Common myeloid progenitor, CD34-positive (primary cell): ENCODE measurements at regions not wholly inside any gene's neighbourhood (a gene's known extent, or its start where the extent isn't known, plus 50 kb on each side); places are given as distances from the start of the nearest gene placed in this dataset.

Source experiments
- CTCF ChIA-PET: fragments of 350-600 bp; sonication (Branson Sonifier 250); formaldehyde crosslinking; loops from one replicate; lab custom pipeline; 2021; ENCODE audit warnings: antibody characterized with exemption; lab: Charles Lee
- POLR2A ChIA-PET: fragments of 350-600 bp; sonication (Branson Sonifier 250); formaldehyde crosslinking; loops from one replicate; lab custom pipeline; 2021; ENCODE audit warnings: antibody characterized with exemption; lab: Charles Lee
- DNase-seq, 3 donors: peaks; one replicate each; pipeline versions ENCODE4 v3.0.0 to v3.0.0-alpha.2; 2013
- H3K27ac ChIP-seq, 2 experiments: 1 replicate in 1 of 2; 2 replicates in 1 of 2; pipeline ENCODE4 v1.7.0; 2013; ENCODE audit warnings: inconsistent platforms in 2 of 2, low read length in 2 of 2, mild to moderate bottlenecking in 2 of 2, low read depth in 1 of 2, moderate library complexity in 1 of 2; ENCODE audit not compliant: severe bottlenecking in 2 of 2, insufficient read depth in 1 of 2, poor library complexity in 1 of 2
- H3K27me3 ChIP-seq, 5 experiments: replicated peaks in 2 of 5; 1 replicate in 3 of 5; 2 replicates in 2 of 5; pipeline versions ENCODE4 v1.6.1 to v1.7.0; 2013; ENCODE audit warnings: low read length in 4 of 5, mild to moderate bottlenecking in 2 of 5, moderate library complexity in 2 of 5, inconsistent platforms in 1 of 5; ENCODE audit not compliant: insufficient read depth in 5 of 5, control insufficient read depth in 4 of 5
- H3K36me3 ChIP-seq, 4 experiments: 1 replicate in 2 of 4; 2 replicates in 2 of 4; pipeline versions ENCODE4 v1.6.1 to v1.7.0; 2013; ENCODE audit warnings: low read length in 3 of 4, control low read depth in 1 of 4, mild to moderate bottlenecking in 1 of 4; ENCODE audit not compliant: control insufficient read depth in 4 of 4, insufficient read depth in 4 of 4
- H3K4me1 ChIP-seq, 4 experiments: 1 replicate in 3 of 4; 2 replicates in 1 of 4; pipeline versions ENCODE4 v1.6.1 to v1.7.1; 2013; ENCODE audit warnings: low read length in 3 of 4, mild to moderate bottlenecking in 3 of 4, control low read depth in 1 of 4, inconsistent platforms in 1 of 4, moderate library complexity in 1 of 4; ENCODE audit not compliant: control insufficient read depth in 4 of 4, insufficient read depth in 4 of 4; ENCODE audit errors: control extremely low read depth in 1 of 4
- H3K4me3 ChIP-seq, 7 experiments: 1 replicate in 4 of 7; 2 replicates in 3 of 7; pipeline versions ENCODE4 v1.5.1 to v1.7.0; 2013; ENCODE audit warnings: mild to moderate bottlenecking in 7 of 7, low read length in 6 of 7, moderate library complexity in 6 of 7, inconsistent platforms in 2 of 7, low read depth in 2 of 7, control low read depth in 1 of 7; ENCODE audit not compliant: insufficient read depth in 4 of 7, control insufficient read depth in 1 of 7; ENCODE audit errors: extremely low read depth in 1 of 7
- H3K9me3 ChIP-seq, 5 experiments: 1 replicate in 4 of 5; 2 replicates in 1 of 5; pipeline versions ENCODE4 v1.6.1 to v1.7.1; 2013; ENCODE audit warnings: low read length in 4 of 5, mild to moderate bottlenecking in 2 of 5, inconsistent platforms in 1 of 5, low read depth in 1 of 5, moderate library complexity in 1 of 5; ENCODE audit not compliant: control insufficient read depth in 4 of 5, insufficient read depth in 2 of 5; ENCODE audit errors: control extremely low read depth in 1 of 5
- WGBS: methylation state at CpG from one replicate; pipeline ENCODE4 v1.1.5; 2013; ENCODE audit not compliant: insufficient coverage; 5-methylcytosine and 5-hydroxymethylcytosine counted together

GRCh38 chr4:178899084-178899483 lies 1456.8 kb upstream of the AGA start:
- Histone ChIP-seq H3K27me3 (no peaks in the 10 kb centered on the region), H3K27ac (no peak overlapping the region), H3K4me1 (peaks cover 0 to 5% (median 2%) of the 10 kb centered on the region in 4 experiments), H3K36me3 (no peaks in the 10 kb centered on the region), H3K4me3 (no peak overlapping the region), H3K9me3 (no peaks in the 10 kb centered on the region)
- 100% methylated on average over 1 of the region's 2 CpGs for WGBS
- CTCF ChIA-PET, result interaction anchor here (1.6 kb wide), 1 partner anchor 8 kb away, joined by 4 read pairs; no protein-coding TSS in a partner anchor
- POLR2A ChIA-PET, result no interaction called here
- no peak for DNase-seq

GRCh38 chr4:178917756-178918155 lies 1475.5 kb upstream of the AGA start:
- POLR2A ChIA-PET, result no interaction called here
- no CpG with 5 or more reads among the region's 1 CpG for WGBS

DNA sequence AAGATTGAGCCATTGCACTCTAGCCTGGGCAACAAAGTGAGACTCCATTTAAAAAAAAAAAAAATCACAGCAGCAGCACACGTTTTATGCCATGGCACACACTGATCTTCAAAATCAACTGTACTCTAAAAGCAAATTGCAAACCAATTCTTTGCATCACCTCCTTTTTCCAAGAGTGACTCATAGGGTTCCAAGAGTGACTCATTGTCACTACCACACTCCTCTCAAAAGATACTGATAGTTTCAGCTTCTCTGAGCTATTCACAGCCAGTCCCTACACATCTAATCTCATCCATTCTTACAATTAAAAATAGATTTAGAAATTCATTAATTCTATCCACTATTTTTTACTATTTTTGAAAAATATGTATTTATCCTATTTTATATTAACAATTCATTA lies 1494.9 kb upstream of the AGA start:
- Histone ChIP-seq H3K27ac (no peak overlapping the region), H3K9me3 (peaks cover 0 to 2% (median 0%) of the 10 kb centered on the region in 5 experiments), H3K4me1 (no peaks in the 10 kb centered on the region), H3K36me3 (no peaks in the 10 kb centered on the region), H3K27me3 (no peaks in the 10 kb centered on the region), H3K4me3 (no peak overlapping the region)
- DNase-seq, result peak in 2 of 3 donors; percentile 13 to 15
- ChIA-PET CTCF (no interaction called here), POLR2A (no interaction called here)
- 100% methylated on average over 1 of the region's 1 CpG for WGBS

More at GRCh38 chr4:178917756-178918155, 1475.5 kb upstream of the AGA start:
- Histone ChIP-seq H3K9me3 (peaks cover 0 to 12% (median 5%) of the 10 kb centered on the region in 5 experiments), H3K36me3 (no peaks in the 10 kb centered on the region), H3K4me1 (no peaks in the 10 kb centered on the region), H3K27ac (no peak overlapping the region), H3K4me3 (no peak overlapping the region), H3K27me3 (no peaks in the 10 kb centered on the region)
- no peak for DNase-seq
- CTCF ChIA-PET, result no interaction called here

- 100% methylated on average over 3 of the region's 7 CpGs for WGBS
- DNase-seq, result no peak
- Histone ChIP-seq H3K36me3 (no peaks in the 10 kb centered on the region), H3K27ac (no peak overlapping the region), H3K9me3 (peaks cover 0 to 2% (median 0%) of the 10 kb centered on the region in 5 experiments), H3K4me1 (no peaks in the 10 kb centered on the region), H3K4me3 (no peak overlapping the region), H3K27me3 (no peaks in the 10 kb centered on the region)
- ChIA-PET POLR2A (no interaction called here), CTCF (no interaction called here)
Observed at GRCh38 chr4:178941975-178942374, 1499.7 kb upstream of the AGA start.

DNA sequence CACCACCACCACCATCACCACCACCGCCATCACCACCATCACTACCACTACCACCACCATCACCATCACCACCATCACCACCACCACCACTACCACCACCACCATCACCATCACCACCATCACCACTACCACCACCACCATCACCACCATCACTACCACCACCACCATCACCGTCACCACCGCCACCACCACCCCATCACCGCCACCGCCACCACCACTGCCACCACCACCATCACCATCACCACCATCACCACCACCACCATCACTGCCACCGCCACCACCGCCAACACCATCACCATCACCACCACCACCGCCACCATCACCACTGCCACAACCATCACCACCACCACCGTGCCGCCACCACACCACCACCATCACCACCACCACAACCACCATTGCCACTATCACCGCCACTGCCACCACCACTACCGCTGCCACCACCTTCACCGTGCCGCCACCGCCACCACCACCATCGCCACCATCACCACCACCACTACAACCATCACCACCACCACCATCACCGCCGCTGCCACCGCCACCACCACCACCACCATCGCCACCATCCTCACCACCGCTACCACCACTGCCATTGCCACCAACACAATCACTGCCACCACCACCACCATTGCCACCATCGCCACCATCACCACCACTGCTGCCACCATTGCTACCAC lies 1511.3 kb upstream of the AGA start:
- WGBS, result 97% methylated on average over 10 of the region's 22 CpGs
- no peak overlapping the region for H3K4me3 ChIP-seq
- ChIA-PET CTCF (no interaction called here), POLR2A (no interaction called here)
- peaks cover 0 to 5% (median 0%) of the 10 kb centered on the region in 5 experiments for H3K9me3 ChIP-seq
- H3K27me3 ChIP-seq, result no peaks in the 10 kb centered on the region
- DNase-seq, result no peak
- H3K4me1 ChIP-seq, result no peaks in the 10 kb centered on the region
- H3K27ac ChIP-seq, result no peak overlapping the region
- H3K36me3 ChIP-seq, result no peaks in the 10 kb centered on the region

DNA sequence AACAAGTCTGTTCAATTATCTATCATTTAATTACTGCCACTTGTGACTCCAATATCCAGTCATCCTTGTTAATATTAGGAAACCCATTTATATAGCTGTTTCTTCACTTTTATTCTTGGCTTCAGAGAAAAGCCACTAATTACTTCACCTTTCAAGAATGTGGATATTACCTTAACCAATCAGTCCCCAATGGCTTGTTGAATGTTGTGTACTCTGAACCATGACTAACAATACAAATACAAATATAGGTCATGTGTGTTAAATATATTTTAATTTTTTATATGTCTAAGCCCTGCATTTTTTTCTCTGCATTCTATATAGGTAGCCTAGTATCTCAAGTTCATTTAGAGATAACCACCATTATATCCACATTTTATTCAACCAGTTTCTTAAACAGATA lies 1513.4 kb upstream of the AGA start:
- Histone ChIP-seq H3K4me3 (no peak overlapping the region), H3K27me3 (no peaks in the 10 kb centered on the region), H3K9me3 (peaks cover 0 to 5% (median 0%) of the 10 kb centered on the region in 5 experiments), H3K36me3 (no peaks in the 10 kb centered on the region), H3K4me1 (no peaks in the 10 kb centered on the region), H3K27ac (no peak overlapping the region)
- POLR2A ChIA-PET, result no interaction called here
- CTCF ChIA-PET, result no interaction called here
- DNase-seq, result no peak

GRCh38 chr4:178958725-178959440 lies 1516.6 kb upstream of the AGA start:
- no peak for DNase-seq
- no CpG with 5 or more reads among the region's 4 CpGs for WGBS
- Histone ChIP-seq H3K9me3 (peaks cover 0 to 2% (median 0%) of the 10 kb centered on the region in 5 experiments), H3K4me1 (no peaks in the 10 kb centered on the region), H3K27me3 (no peaks in the 10 kb centered on the region), H3K36me3 (no peaks in the 10 kb centered on the region), H3K27ac (no peak overlapping the region), H3K4me3 (no peak overlapping the region)
- CTCF ChIA-PET, result no interaction called here
- POLR2A ChIA-PET, result no interaction called here
